ENCODE measurements at regions not wholly inside any gene's neighbourhood (a gene's known extent, or its start where the extent isn't known, plus 50 kb on each side); places are given as distances from the start of the nearest gene placed in this dataset.

DNA sequence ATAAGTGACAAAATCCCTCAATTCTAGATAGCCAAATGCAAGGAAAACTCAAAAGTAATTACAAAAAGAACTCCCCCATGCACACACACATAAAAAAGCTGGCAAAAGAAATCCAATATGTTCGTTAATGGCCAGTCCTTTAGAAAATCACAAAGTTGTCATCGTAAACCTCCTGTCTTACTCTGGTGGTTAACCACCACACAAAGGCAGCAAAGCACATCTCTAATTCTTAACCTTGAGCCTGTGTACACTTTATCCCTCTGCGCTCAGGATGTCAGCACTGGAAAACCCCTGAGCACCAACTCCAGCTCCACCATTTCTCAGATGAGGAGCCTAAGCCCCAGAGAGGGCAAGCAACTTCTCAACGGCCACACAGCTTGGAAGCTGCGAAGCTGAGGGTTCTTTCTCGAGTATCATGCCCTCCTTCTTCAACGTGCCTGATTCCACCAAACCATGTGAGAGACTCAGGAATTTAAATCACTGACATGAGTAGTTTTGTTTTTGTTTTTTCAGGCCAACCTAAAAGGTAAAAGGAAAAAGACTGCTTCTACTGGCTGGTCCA, 72.5 kb downstream of the C16orf95 start:
- no peak for DNase-seq

DNA sequence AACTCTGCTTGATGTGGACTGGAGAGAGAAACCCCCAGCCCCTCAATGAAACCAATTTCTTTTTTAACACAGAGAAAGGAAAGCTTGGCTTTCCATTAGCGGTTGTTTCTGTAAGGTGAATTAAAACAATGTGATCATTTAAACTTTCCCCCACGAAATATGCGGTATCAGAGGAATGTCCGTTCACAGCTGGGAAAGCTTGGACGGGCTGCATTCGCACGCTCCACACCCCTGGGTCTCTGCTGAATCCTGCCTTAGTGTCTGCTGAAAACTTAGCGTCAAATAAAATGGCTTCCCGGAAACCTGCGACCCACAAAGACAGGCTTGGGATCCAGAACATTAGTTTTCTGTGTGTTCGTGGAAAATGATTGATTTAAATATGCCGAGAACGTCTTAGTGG, 71.7 kb downstream of the C16orf95 start:
- DNase-seq = no peak

DNA sequence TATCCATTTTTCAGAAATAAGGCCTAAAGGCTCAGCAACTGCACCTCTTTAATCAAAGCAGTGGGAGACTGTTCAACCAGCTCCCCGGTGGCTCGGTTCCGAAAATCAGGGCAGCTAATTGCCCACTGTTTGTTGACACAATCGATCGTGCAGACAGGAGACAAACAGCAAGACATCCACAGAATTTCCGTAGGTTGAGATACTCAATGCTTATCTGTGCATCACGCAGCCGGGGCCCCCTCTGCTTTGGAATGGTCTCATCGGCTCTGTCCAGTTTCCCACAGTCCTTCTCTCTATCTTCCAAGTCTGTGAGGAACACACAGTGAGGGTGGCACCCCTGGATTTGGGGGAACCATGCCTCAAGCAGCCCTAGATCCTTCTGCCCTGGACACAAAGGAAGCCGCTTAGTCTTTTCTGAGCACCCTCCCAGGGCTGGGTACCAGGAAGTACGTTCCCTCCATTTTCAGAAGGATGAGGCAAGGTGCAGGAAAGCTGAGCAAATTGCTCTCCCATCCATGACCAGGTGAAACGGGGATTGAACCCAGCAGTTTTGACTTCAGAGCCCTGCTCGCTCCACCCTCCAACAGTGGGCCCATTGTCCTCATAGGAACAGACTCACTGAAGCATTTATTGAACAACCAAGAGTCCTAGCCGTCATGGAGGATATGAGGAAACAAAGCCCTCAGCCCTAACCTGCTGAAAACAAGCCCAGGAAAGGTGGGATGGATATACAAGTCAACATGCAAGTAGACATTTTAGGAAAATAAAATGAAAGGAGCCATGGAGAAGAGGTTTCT, 70.7 kb downstream of the C16orf95 start:
- no peak for DNase-seq

DNA sequence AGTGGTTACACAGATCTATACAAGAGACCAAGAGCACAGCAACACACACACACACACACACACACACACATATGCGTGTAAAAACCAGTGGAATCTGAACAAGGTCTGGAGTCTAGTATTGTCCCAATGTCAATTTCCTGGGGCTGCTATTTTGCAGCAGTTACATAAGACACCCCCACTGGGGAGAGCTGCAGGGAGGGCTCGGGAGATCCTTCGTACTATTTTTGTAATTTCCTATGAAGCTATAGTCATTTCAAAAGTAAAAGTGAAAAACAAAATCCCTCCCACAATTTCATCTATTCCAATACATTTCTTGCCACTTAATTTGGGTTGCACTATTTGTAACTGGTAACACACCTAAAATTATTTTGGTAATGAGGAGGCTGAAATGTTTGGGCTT, 68.5 kb downstream of the C16orf95 start:
- DNase-seq = no peak

DNA sequence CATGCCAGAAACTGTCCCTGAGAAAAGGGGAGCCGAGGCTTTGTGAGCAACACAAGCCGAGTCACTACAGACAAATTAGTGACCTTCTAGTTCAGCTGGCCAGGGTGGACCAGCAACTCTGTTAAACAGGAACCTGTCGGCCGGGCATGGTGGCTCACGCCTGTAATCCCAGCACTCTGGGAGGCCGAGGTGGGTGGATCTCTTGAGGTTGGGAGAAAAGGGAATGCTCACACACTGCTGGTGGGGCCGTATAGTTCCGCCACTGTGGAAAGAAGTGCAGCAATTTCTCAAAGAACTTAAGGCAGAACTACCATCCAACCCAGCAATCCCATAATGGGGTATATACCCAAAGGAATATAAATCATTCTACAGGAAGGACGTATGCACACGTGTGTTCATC, 67.8 kb downstream of the C16orf95 start:
- no peak for DNase-seq

DNA sequence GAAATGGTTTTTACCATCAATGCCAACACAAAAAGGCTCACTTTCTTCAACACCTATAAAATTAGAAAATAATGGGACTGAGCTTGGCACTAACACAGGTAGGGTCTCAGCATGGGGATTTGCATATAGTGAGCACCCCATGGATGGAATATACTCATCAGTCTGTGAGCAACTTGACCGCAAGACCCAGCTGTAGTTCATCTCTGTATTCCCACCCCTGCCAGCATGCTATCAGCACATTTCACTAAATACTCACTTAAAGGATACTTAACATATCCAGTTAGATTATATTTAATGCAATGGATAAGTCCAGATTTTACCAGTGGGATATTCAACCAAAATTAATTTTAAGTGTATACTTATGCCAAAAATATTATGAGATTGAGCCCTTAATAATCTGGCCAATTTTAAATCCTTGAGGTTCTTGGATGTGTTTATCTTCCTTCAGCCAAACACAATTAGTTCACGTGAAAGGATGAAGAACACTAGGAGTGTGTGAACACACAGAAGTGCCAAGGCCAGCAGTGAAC, 66.7 kb downstream of the C16orf95 start:
- no peak for DNase-seq

DNA sequence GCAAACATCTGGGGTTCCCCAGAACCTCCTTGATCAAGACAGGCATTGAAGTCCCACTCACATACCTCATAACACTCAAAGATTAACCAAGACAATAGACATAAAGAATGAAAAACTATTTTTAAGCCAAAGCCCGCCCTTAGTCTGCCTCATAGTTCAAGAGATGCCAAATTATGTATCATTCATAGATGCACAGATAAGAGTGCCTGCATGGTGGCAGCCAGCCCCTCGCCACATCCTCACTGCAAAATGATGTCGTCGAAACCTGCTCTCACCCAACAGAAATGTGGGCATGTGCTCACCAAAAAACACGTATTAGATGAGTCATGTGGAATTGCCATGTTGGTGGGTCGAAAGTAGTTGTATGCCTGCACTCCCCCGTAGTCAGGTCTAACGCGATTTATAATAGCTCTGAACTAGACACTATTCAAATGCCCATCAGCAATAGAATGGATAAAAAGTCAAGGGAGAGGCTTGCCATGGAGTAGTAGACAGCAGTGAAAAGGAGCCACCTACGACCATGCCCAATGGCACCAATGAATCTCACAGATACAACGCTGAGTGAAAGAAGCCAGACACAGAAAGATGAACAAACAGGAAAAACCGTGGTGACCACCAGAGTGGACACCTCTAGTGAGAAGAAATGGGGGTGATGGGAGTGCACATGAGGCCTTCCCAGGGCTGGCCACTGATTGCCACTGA, 64.8 kb downstream of the C16orf95 start:
- no peak for DNase-seq
